ENCODE measurements at regions not wholly inside any gene's neighbourhood (a gene's known extent, or its start where the extent isn't known, plus 50 kb on each side); places are given as distances from the start of the nearest gene placed in this dataset.

GRCh38 chr2:156132130-156132529 is 200.4 kb downstream of the NR4A2 start:
- DNase-seq (ENCODE audit: low spot score in 2 of 2) (no peak), ATAC-seq (no peak)
- Mint-ChIP-seq H3K9me3 (no peaks in the 10 kb centered on the region), H3K36me3 (no peaks in the 10 kb centered on the region), H3K27ac (no peak overlapping the region)

- Mint-ChIP-seq H3K9me3 (no peaks in the 10 kb centered on the region), H3K36me3 (no peaks in the 10 kb centered on the region), H3K27ac (no peak overlapping the region)
- DNase-seq (ENCODE audit: low spot score in 2 of 2), result no peak
- no peak for ATAC-seq
Measured at GRCh38 chr2:156129227-156129626, 203.3 kb downstream of the NR4A2 start.

DNA sequence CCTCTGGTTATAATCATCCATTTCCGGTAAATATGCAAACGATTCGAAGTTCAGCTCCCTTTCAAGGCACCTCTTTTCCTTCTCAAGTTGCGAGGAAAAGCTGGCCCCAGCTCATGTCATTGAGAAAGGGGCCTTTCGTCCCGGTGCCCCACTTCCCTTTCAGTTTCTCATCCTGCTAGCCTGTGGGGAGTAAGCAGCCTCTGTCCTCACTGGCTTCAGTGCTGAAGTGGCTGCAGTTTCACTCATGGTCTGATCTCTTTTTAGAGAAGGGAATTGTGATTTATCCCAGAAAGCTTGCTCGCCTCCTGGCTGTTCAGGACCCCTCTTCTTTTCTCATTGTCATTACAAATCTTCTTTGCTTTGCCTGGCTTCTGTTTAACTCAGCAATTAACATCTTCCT is 207.5 kb downstream of the NR4A2 start:
- ATAC-seq (no peak), DNase-seq (ENCODE audit: low spot score in 2 of 2) (no peak)
- Mint-ChIP-seq H3K27ac (no peak overlapping the region), H3K9me3 (peaks cover 0 to 3% of the 10 kb centered on the region in 2 donors), H3K36me3 (peaks cover 0 to 8% of the 10 kb centered on the region in 2 donors)

DNA sequence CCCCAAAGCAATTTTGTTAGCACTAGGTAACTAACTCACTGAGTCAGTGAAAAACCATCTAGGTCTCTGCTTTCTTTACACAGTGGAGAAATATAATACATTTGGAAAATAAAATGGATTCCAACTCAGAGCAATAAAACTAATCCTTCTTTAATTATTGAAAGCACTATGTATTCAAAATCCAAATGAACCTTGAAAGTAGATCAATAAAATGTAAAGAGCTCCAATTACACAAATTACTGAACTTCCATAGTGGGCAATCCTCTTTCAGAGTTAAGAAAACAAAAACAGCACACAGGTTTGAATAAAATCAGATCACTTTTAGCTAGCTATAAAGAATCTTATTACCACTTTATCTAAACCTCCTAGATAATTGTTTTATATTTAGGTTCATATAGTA is 208.1 kb downstream of the NR4A2 start:
- ATAC-seq, result no peak
- no peak overlapping the region for H3K27ac Mint-ChIP-seq
- H3K9me3 Mint-ChIP-seq, result peaks cover 0 to 3% of the 10 kb centered on the region in 2 donors
- H3K36me3 Mint-ChIP-seq, result peaks cover 0 to 8% of the 10 kb centered on the region in 2 donors
- no peak for DNase-seq (ENCODE audit: low spot score in 2 of 2)

- no peak for DNase-seq (ENCODE audit: low spot score in 2 of 2)
- peaks cover 3 to 4% of the 10 kb centered on the region in 2 donors for H3K9me3 Mint-ChIP-seq
Measured at GRCh38 chr2:156118753-156119416, 213.6 kb downstream of the NR4A2 start.

GRCh38 chr2:156116113-156116512 is 216.4 kb downstream of the NR4A2 start:
- Mint-ChIP-seq H3K27ac (no peak overlapping the region), H3K36me3 (peaks cover 0 to 7% of the 10 kb centered on the region in 2 donors), H3K9me3 (peaks cover 3 to 4% of the 10 kb centered on the region in 2 donors)
- ATAC-seq (no peak), DNase-seq (ENCODE audit: low spot score in 2 of 2) (no peak)

More at GRCh38 chr2:156118753-156119416, 213.6 kb downstream of the NR4A2 start:
- Mint-ChIP-seq H3K36me3 (peaks cover 0 to 8% of the 10 kb centered on the region in 2 donors), H3K27ac (no peak overlapping the region)
- no peak for ATAC-seq

DNA sequence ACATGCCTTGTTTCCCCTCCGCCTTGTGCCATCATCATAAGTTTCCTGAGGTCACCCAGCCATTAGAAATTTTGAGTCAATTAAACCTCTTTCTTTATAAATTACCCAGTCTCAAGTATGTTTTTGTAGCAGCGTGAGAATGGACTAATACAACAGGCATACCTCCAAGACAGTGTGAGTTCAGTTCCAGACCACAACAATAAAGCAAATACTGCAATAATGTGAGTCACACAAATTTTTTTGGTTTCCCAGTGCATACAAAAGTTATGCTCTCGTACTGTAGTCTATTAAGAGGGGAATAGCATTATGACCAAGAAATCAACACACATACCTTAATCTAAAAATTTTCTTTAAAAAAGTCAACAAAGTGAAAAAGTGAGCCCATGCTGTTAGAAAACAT is 217.2 kb downstream of the NR4A2 start:
- H3K36me3 Mint-ChIP-seq, result no peaks in the 10 kb centered on the region
- no peak for DNase-seq (ENCODE audit: low spot score in 2 of 2)
- no peak overlapping the region for H3K27ac Mint-ChIP-seq
- ATAC-seq, result no peak
- peaks cover 0 to 4% of the 10 kb centered on the region in 2 donors for H3K9me3 Mint-ChIP-seq

DNA sequence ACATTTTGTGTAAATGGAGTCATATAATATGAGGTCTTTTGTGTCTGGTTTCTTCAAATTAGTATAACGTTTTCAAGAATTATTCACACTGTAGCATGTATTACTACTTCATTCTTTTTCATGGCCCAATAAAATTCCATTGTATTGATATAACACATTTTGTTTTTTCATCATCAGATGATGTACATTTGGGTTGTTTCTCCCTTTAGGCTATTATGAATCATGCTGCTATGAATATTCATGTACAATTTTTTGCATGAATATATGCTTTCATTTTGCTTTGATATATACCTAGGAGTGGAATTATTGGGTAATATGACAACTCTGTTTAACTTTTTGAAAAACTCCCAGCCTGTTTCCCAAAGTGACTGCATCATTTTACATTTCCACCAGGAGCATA is 220.2 kb downstream of the NR4A2 start:
- no peak overlapping the region for H3K27ac Mint-ChIP-seq
- H3K9me3 Mint-ChIP-seq, result no peaks in the 10 kb centered on the region
- DNase-seq (ENCODE audit: low spot score in 2 of 2) (no peak), ATAC-seq (peak in 1 of 2 donors; percentile 63)
- no peaks in the 10 kb centered on the region for H3K36me3 Mint-ChIP-seq

GRCh38 chr2:156110890-156111289 is 221.6 kb downstream of the NR4A2 start:
- Mint-ChIP-seq H3K27ac (no peak overlapping the region), H3K9me3 (no peaks in the 10 kb centered on the region), H3K36me3 (no peaks in the 10 kb centered on the region)
- peak in 1 of 2 donors; percentile 4 for DNase-seq (ENCODE audit: low spot score in 2 of 2)
- ATAC-seq, result peak in 1 of 2 donors; percentile 71

DNA sequence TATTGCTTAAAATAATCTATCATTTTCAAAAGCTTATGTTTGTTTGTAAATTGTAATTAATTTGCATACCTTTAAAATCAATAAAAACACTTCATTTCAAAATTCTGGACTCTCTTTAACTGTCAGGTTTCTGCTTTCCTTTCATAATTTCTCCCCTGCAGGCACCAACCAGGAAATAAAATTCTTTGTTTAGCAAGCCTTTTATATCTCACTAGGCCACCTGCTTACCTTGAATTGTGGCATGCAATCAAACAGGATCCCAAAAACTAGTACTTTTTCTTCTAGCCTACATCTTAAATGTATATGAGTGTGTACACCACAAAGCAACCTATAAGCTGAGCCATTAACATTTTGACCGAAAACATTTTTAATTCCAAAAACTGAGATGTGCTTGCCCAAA is 233.1 kb downstream of the NR4A2 start:
- DNase-seq (ENCODE audit: low spot score in 2 of 2) (no peak), ATAC-seq (no peak)
- no peaks in the 10 kb centered on the region for H3K36me3 Mint-ChIP-seq
- H3K27ac Mint-ChIP-seq, result no peak overlapping the region
- H3K9me3 Mint-ChIP-seq, result no peaks in the 10 kb centered on the region

DNA sequence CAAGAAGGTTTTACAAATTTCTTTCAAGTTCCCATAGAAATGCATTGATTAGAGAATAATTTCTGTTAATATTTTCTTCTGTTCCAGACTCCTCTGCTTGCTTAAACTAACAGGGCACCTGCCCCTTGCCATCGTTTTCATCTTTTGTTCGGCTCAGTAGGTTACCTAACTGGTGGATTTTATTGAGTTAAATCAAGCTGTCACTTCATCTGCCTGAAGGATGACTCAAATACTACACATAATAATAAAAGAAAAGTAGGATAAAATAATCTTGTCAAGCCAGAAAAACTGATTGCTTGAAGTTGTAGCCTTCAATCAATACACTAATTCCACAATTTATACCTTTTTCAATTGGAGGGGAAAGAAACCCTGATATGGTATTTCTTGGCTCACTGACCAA is 234.0 kb downstream of the NR4A2 start:
- no peaks in the 10 kb centered on the region for H3K36me3 Mint-ChIP-seq
- ATAC-seq (no peak), DNase-seq (ENCODE audit: low spot score in 2 of 2) (no peak)
- no peaks in the 10 kb centered on the region for H3K9me3 Mint-ChIP-seq
- no peak overlapping the region for H3K27ac Mint-ChIP-seq

DNA sequence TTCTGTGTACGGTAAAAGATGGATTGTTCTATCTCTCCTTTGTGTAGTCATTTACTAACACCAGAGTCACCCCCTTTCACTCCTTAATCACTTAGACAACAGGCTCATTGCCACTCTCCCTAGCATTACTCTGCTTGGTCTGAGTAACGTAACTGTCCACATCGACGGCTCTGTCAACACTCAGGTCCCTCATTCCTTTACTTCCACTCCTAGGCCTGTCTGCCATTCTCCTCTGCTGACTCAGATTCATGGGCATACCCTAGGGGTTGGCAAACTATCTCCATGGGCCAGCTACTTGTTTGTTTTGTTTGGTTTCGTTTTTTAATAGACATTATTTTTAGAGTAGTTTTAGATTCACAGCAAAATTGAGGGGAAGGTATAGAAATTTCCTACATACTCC is 243.9 kb downstream of the NR4A2 start:
- ATAC-seq, result no peak
- no peaks in the 10 kb centered on the region for H3K9me3 Mint-ChIP-seq
- no peak for DNase-seq (ENCODE audit: low spot score in 2 of 2)
- no peaks in the 10 kb centered on the region for H3K36me3 Mint-ChIP-seq
- H3K27ac Mint-ChIP-seq, result no peak overlapping the region

DNA sequence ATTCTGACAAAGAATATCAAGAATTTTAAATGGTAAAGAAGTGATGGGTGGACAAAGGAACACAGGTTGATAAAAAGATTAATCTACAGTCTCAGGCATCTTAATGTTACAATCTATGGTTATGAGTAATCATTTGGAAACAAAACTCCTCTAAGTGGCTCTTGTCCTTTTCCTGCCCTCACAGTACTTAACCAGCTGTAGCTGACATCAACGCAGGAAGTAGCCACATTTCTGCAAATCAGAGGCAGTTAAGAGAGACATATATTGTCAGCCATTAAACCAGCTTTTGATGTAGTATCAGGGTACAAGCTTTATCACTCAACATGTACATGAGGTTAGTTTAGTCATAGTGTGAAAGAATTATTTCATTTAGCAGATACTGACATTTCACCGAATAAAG is 244.6 kb downstream of the NR4A2 start:
- peaks cover 0 to 6% of the 10 kb centered on the region in 2 donors for H3K9me3 Mint-ChIP-seq
- no peaks in the 10 kb centered on the region for H3K36me3 Mint-ChIP-seq
- H3K27ac Mint-ChIP-seq, result no peak overlapping the region
- no peak for DNase-seq (ENCODE audit: low spot score in 2 of 2)
- peak in 1 of 2 donors; percentile 47 for ATAC-seq

GRCh38 chr2:156083763-156084493 is 248.6 kb downstream of the NR4A2 start:
- ATAC-seq, result no peak
- Mint-ChIP-seq H3K36me3 (no peaks in the 10 kb centered on the region), H3K27ac (no peak overlapping the region), H3K9me3 (peaks cover 5 to 8% of the 10 kb centered on the region in 2 donors)
- no peak for DNase-seq (ENCODE audit: low spot score in 2 of 2)

GRCh38 chr2:156079845-156080244 is 252.7 kb downstream of the NR4A2 start:
- Mint-ChIP-seq H3K27ac (no peak overlapping the region), H3K9me3 (peaks cover 5 to 8% of the 10 kb centered on the region in 2 donors), H3K36me3 (no peaks in the 10 kb centered on the region)
- DNase-seq (ENCODE audit: low spot score in 2 of 2) (no peak), ATAC-seq (no peak)

- Mint-ChIP-seq H3K27ac (no peak overlapping the region), H3K9me3 (peaks cover 0 to 5% of the 10 kb centered on the region in 2 donors), H3K36me3 (no peaks in the 10 kb centered on the region)
- ATAC-seq (peak in 1 of 2 donors; percentile 37), DNase-seq (ENCODE audit: low spot score in 2 of 2) (no peak)
Measured at GRCh38 chr2:156077041-156077742, 255.3 kb downstream of the NR4A2 start.

DNA sequence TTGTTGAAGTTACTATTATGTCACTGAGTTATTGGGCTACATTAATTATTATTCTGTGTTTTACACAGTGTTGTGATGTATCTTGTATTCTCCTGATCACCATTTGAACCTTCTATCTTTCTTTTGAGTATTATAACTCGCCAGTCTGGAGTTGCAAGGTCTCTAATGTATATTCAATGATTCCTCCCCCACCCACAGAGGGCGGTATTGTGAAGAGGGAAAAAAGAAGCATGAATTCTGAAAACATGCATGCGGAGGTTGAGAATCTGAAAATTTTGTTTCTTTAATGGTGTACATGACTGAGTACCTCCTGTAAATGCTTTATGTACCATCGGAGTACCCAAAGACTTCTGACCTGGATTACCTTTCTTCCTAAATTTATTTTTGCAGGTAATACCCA is 266.6 kb downstream of the NR4A2 start:
- ATAC-seq (no peak), DNase-seq (ENCODE audit: low spot score in 2 of 2) (peak in 1 of 2 donors; percentile 10)
- no peaks in the 10 kb centered on the region for H3K36me3 Mint-ChIP-seq
- H3K27ac Mint-ChIP-seq, result no peak overlapping the region
- H3K9me3 Mint-ChIP-seq, result no peaks in the 10 kb centered on the region
